GM18502 (cell line): ENCODE measurements at regions not wholly inside any gene's neighbourhood (a gene's known extent, or its start where the extent isn't known, plus 50 kb on each side); places are given as distances from the start of the nearest gene placed in this dataset.

Experiments
- ATAC-seq: cut with Tn5 transposase; IDR thresholded peaks from one replicate; pipeline ENCODE4 v1.9.1; 2021; ENCODE audit warnings: mild to moderate bottlenecking; ENCODE audit not compliant: unreplicated experiment, poor library complexity

DNA sequence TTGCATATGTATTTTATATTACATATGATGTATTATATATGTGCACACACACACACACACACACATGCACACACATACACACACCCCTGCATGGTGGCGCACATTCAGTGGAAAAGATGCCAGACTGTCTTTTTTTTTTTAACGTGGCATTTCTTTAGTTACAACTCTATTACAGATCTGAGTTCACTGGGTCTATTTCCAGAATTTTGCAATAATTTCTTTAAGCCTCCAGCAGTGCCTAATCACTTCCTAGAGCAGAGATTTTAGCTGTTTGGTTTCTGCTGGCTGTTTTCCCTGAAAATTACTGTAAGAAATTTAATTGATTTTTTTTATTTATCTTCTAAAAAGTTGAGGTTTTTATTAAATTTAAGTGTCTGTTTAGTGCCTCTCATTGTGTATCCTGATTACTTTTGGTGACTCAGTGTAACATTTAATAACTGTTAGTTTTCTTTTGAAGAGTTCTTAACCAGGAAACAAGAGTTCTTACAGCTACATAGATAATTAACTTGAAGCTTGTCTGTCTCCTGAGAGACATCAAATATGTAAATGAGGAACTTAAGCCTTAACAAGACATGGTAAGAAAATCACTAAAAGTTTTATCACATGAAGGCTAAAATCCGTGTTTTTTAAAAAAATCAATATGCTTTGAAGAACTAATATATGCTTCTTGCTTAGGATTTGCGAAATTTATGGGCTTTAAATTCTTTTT is 232.0 kb downstream of the MDFIC start:
- ATAC-seq = no peak

GRCh38 chr7:115153176-115153575 is 231.3 kb downstream of the MDFIC start:
- ATAC-seq = no peak

DNA sequence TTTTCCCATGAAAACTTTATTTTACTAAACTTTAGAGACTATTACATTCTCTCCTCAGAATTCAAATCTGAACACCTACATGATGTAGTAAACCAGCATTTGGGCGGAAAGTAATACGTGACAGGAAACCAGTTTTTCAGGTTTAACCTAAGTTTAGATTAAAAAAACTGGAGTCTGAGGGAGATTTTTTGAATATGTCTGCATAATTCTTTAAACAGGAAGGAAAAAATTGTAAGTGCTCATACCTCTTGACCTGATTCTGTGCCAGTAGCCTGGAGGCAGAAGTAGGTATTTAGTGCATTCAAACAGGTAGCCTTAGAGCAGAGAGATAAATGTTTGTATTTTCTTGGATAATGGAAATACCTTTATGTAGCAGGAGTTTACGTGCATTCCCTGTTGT is 224.3 kb downstream of the MDFIC start:
- ATAC-seq = no peak

DNA sequence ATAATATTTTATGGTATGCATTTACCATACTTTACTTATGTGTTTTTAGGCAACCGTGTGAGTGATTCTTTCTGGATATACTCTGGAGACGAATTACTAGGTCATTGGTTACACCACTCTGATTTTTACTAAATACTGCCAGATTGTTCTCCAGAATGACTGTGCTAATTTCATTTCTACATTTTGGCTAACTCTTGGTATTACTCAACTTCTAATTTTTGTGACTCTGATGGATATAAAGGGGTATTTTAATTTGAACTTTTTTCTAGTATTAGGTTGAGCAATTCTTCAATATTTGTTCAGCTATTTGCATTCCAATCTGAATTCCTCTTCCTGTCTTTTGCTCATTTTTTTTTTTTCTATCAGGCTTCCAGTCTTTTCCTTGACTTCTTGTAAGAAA is 223.6 kb downstream of the MDFIC start:
- ATAC-seq = peak; percentile 94

DNA sequence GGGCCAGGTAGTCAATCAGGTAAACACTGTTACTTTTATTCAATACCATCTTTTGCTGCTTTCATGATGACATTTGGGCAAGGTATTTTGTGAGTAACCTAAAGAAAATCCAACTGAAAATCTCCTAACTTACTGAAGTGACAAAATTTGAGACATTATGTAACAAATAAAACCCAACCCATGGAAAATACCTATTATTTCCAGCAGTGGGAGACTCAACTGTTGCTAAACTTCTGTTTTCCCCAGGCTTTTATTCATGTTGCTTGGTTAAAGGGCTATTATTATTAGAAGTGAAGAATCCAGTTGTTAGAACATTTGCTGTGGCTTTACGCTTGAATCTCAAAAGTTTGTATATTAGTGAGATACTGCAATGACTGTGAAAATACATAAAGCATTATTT is 215.9 kb downstream of the MDFIC start:
- no peak for ATAC-seq

- ATAC-seq = no peak
Observed at GRCh38 chr7:115136796-115137443, 215.0 kb downstream of the MDFIC start.

DNA sequence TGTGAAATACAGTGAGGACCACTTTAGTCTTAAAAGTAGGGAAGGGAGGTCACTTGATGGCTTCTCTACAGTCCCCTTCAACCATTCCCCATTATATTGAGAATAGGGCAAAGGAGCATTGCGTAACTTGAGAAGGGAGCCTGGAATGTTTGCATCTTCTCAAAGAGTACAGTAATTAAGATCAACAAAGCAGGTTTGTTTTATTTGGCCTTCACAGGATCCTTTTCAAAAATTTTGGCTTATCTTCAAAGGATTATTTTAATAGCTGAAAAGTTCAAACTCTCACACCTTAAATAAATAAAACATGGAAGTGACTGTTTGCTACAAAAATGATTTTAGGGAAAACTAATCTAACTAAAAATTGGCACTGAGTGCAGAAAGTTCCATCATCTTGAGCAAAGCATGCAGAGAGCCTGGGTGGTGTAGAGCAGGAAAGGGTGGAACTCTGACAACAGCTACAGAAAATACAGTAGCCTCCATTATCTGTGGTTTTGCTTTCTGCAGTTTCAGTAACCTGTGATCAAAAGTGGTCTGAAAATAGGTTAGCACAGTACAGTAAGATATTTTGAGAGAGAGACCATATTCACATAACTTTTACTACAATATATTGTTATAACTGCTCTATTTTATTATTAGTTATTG is 214.0 kb downstream of the MDFIC start:
- peak; percentile 96 for ATAC-seq

DNA sequence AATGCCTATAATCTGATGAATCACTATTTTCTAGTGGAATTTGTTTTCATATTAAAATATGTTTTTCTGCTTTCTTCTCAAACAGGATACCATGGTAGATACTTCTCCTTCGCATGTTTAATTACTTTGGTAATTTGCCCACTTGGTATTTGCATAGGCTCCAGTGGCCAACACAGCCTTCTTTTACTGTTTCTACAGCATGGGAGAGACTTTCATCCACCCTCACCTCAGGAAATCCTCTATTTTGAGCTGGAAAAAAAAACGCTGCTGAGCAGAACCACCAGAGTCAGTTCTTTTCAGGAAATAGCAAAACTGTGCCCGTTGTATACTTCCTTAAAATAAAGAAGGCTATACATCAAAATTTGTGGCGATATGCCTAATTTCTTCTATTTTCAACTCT is 213.3 kb downstream of the MDFIC start:
- ATAC-seq = no peak

- no peak for ATAC-seq
Observed at GRCh38 chr7:115133248-115133647, 211.4 kb downstream of the MDFIC start.

- ATAC-seq = no peak
Observed at GRCh38 chr7:115132096-115132495, 210.2 kb downstream of the MDFIC start.

- ATAC-seq = no peak
Observed at GRCh38 chr7:115128154-115128553, 206.3 kb downstream of the MDFIC start.

GRCh38 chr7:115127399-115128021 is 205.6 kb downstream of the MDFIC start:
- no peak for ATAC-seq

GRCh38 chr7:115125750-115126149 is 203.9 kb downstream of the MDFIC start:
- ATAC-seq = no peak

- no peak for ATAC-seq
Observed at GRCh38 chr7:115125312-115125711, 203.4 kb downstream of the MDFIC start.

GRCh38 chr7:115124409-115124939 is 202.6 kb downstream of the MDFIC start:
- no peak for ATAC-seq

GRCh38 chr7:115123441-115123840 is 201.5 kb downstream of the MDFIC start:
- no peak for ATAC-seq

DNA sequence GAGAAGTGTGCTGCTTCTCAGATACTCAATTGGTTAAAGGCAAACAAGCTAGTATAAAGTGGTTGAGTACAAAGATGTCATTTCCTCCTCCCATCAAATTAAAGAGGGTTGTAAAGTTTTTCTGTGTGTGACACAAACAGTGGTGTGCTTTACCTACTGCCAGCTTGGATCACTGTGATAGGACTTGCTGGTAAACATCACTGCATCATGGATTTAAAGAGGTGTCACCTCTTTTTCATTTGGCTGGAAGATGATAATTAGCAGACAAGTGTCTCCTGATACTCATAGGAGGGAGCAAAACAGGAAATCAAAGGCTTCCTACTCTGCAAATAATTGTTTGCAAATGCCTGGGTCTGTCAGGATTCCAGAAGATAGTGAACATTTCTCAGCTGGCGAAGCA is 200.5 kb downstream of the MDFIC start:
- ATAC-seq = no peak

DNA sequence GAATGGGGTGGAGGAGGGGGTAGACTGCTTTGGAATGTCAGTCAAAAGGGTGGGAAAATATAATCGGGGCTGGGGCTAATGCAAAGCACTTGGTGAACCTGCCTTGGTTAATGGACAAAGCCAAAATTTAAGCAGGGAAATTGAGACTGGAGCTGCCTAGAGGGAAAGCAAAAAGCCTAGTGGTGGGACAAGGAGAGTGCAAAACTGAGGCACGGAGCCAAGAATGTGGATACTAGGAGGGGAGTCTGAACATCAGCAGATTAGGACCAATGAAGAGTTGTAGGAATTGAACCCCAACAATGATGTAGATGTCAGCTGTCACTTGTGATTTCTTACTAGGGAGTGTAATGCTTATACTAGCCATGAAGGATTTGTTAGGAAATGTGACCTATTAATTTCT is 195.9 kb downstream of the MDFIC start:
- ATAC-seq = no peak

- ATAC-seq = no peak
Observed at GRCh38 chr7:115116773-115117715, 195.2 kb downstream of the MDFIC start.

DNA sequence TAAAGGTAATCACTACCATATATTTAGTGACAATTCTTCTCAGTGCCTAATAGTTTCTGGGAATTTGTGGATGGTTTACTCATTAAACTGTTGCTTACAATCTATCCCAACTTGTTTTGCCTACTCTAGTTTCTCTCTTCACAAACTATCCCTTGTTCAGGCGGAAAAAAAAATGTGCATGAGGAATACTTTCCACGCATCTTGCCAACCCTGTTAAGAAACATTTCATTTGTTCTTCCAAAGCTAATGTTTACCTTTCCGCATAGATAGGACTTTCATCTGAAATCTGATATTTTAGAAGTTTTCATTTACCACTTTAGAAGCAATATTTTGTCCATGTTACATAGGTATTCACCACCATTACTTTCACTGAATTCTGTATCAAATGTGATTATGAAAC is 191.9 kb downstream of the MDFIC start:
- ATAC-seq = no peak
